Heart left ventricle (tissue), 16 donors: ENCODE measurements at regions not wholly inside any gene's neighbourhood (a gene's known extent, or its start where the extent isn't known, plus 50 kb on each side); places are given as distances from the start of the nearest gene placed in this dataset.

Experiments used
- ATAC-seq, 4 donors: fragments of 200-7000 bp; cut with Tn5 transposase; one replicate each; pipeline ENCODE4 v1.9.1; 2020 to 2022; ENCODE audit warnings: moderate library complexity in 4 of 4, mild to moderate bottlenecking in 3 of 4, moderate number of reproducible peaks in 1 of 4
- DNase-seq, 5 donors: peaks; one replicate each; pipeline ENCODE4 v3.0.0-alpha.2; 2020
- H3K27ac ChIP-seq, 12 donors: fragments of 200-600 bp; sonication (generic) in 4 of 12; one replicate each; pipeline versions ENCODE4 v1.5.0 to v1.8.0; 2016 to 2022; ENCODE audit warnings: mild to moderate bottlenecking in 2 of 12
- H3K27me3 ChIP-seq, 9 donors: fragments of 200-600 bp; sonication (generic) in 2 of 9; one replicate each; pipeline versions ENCODE4 v1.5.1 to v1.8.0; 2016 to 2022; ENCODE audit warnings: mild to moderate bottlenecking in 3 of 9
- H3K36me3 ChIP-seq, 9 donors: fragments of 200-600 bp; sonication (generic) in 2 of 9; one replicate each; pipeline versions ENCODE4 v1.5.0 to v1.8.0; 2018 to 2022; ENCODE audit warnings: mild to moderate bottlenecking in 2 of 9
- H3K4me1 ChIP-seq, 12 donors: fragments of 200-600 bp; sonication (generic) in 4 of 12; one replicate each; pipeline versions ENCODE4 v1.5.0 to v1.8.0; 2016 to 2022; ENCODE audit warnings: mild to moderate bottlenecking in 3 of 12
- H3K4me3 ChIP-seq, 12 donors: fragments of 200-600 bp; sonication (generic) in 4 of 12; one replicate each; pipeline versions ENCODE4 v1.5.0 to v1.8.0; 2017 to 2022; ENCODE audit warnings: mild to moderate bottlenecking in 9 of 12, moderate library complexity in 4 of 12
- H3K9me3 ChIP-seq, 12 donors: fragments of 200-600 bp; sonication (generic) in 4 of 12; one replicate each; pipeline versions ENCODE4 v1.5.0 to v1.8.0; 2016 to 2022; ENCODE audit warnings: mild to moderate bottlenecking in 1 of 12
- POLR2A ChIP-seq, 2 donors: fragments of 450-650 bp; IDR thresholded peaks; one replicate each; pipeline ENCODE4 v1.6.1; 2017; ENCODE audit warnings: antibody characterized with exemption in 2 of 2, mild to moderate bottlenecking in 2 of 2, moderate library complexity in 2 of 2
- WGBS, 4 donors: extraction: QIAGEN DNeasy Blood & Tissue Kit in 2 of 4; methylation state at CpG; one replicate each; pipeline versions ENCODE4 v1.1.5 to v1.1.7; 2013 to 2018; 5-methylcytosine and 5-hydroxymethylcytosine counted together
- intact Hi-C, 10 donors: fragments of 100-400 bp; cut with DNase I; formaldehyde crosslinking; loops; one replicate each; pipeline versions ENCODE4 v1.11.1 to v1.14.2; 2022
- TF ChIP-seq, protein P1 (sequence below), 12 donors: fragments of 200-600 bp; sonication (generic) in 4 of 12; IDR thresholded peaks; one replicate each; pipeline versions ENCODE4 v1.5.0 to v1.8.0; 2018 to 2022; ENCODE audit warnings: antibody characterized with exemption in 12 of 12, mild to moderate bottlenecking in 5 of 12
- donor health status: ischemic (EF 13 %, LVEDD 7.1; RV severe dilation, severe dysfunction).
- donor health status: healthy with polysubstance abuse.
- donor health status: DM: no; HTN: yes; CAD: no.
- donor health status: DM: no; HTN: no; CAD: no.
- donor health status: ischemic (EF 25% LVEDD 6.9; RV normal size, moderate dysfunction).
- donor health status: ischemic (EF 25% LVEDD 5.7; RV mildly dilated, moderate dysfunction).
- donor health status: healthy.
- donor health status: DM: yes; HTN: yes; CAD: no.
- donor health status: ischemic (EF 35%, LVEDD 5.7; RV mildly dilated, moderate dysfunction).
- donor health status: nonischemic (EF 11% LVEDD 7.7; RV severe dilation, severe dysfunction).
- donor health status: DM: yes; HTN: yes; CAD: no.
- donor health status: PGD.
- donor health status: ischemic (EF 29% LVEDD 5.4; RV normal size, mild dysfunction).
- donor health status: nonischemic (EF 23%, LVEDD 6.1; RV moderate dilation, normal function).

- ATAC-seq (no peak), DNase-seq (no peak)
- H3K27me3 ChIP-seq: no peaks in the 10 kb centered on the region
- no peak overlapping the region for H3K4me3 ChIP-seq
- TF ChIP-seq, protein P1, sequence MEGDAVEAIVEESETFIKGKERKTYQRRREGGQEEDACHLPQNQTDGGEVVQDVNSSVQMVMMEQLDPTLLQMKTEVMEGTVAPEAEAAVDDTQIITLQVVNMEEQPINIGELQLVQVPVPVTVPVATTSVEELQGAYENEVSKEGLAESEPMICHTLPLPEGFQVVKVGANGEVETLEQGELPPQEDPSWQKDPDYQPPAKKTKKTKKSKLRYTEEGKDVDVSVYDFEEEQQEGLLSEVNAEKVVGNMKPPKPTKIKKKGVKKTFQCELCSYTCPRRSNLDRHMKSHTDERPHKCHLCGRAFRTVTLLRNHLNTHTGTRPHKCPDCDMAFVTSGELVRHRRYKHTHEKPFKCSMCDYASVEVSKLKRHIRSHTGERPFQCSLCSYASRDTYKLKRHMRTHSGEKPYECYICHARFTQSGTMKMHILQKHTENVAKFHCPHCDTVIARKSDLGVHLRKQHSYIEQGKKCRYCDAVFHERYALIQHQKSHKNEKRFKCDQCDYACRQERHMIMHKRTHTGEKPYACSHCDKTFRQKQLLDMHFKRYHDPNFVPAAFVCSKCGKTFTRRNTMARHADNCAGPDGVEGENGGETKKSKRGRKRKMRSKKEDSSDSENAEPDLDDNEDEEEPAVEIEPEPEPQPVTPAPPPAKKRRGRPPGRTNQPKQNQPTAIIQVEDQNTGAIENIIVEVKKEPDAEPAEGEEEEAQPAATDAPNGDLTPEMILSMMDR (IDR thresholded peaks at IDR 0.05): no peak
- no peak for TF ChIP-seq POLR2A (IDR thresholded peaks at IDR 0.05)
- no peak overlapping the region for H3K27ac ChIP-seq
- peaks cover 0 to 27% (median 15%) of the 10 kb centered on the region in 9 donors for H3K36me3 ChIP-seq
- WGBS, 4 donors: 88 to 93% (median 91%) methylated on average over 4 of the region's 4 CpGs
- intact Hi-C loops: loop anchor here in 3 of 10 donors (10.0 kb wide), 1 partner anchor 151 kb away; no protein-coding TSS in a partner anchor
- no peaks in the 10 kb centered on the region for H3K9me3 ChIP-seq
- peaks cover 0 to 50% (median 26%) of the 10 kb centered on the region in 12 donors for H3K4me1 ChIP-seq
Measured at GRCh38 chr1:232473900-232474299, 156.0 kb downstream of the SIPA1L2 start.

DNA sequence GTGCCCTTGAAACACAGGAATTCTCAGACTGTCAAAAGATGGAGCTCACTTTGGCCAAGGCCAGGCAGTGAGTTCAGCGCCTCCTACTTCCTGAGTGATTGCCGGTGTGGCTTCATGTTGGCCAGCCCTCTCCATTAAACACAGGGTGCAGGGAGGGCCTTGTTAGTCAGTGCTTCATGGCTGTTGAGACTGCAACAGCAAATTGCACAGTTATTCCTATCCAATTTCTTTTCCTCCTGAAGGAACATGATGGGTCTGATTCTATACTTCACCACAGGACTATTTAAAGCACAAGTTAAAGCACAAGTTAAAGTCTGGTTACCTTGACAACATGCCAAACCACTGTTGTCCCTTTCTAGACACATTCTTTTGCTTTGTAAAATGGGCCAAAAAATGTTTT is 156.6 kb downstream of the SIPA1L2 start:
- H3K27me3 ChIP-seq: no peaks in the 10 kb centered on the region
- intact Hi-C loops: loop anchor here in 3 of 10 donors (10.0 kb wide), 1 partner anchor 151 kb away; no protein-coding TSS in a partner anchor
- H3K27ac ChIP-seq: peak overlapping the region in 3 of 12 donors; percentile 10 to 18 (median 17)
- TF ChIP-seq POLR2A (IDR thresholded peaks at IDR 0.05): no peak
- TF ChIP-seq, protein P1 (IDR thresholded peaks at IDR 0.05): no peak
- H3K4me3 ChIP-seq: no peak overlapping the region
- 19 to 50% (median 42%) methylated on average over 2 of the region's 2 CpGs for WGBS, 4 donors
- ATAC-seq (peak in 3 of 4 donors; percentile 53 to 81 (median 79)), DNase-seq (peak in 1 of 5 donors; percentile 29)
- peaks cover 0 to 48% (median 25%) of the 10 kb centered on the region in 12 donors for H3K4me1 ChIP-seq
- peaks cover 0 to 29% (median 21%) of the 10 kb centered on the region in 9 donors for H3K36me3 ChIP-seq
- H3K9me3 ChIP-seq: no peaks in the 10 kb centered on the region

DNA sequence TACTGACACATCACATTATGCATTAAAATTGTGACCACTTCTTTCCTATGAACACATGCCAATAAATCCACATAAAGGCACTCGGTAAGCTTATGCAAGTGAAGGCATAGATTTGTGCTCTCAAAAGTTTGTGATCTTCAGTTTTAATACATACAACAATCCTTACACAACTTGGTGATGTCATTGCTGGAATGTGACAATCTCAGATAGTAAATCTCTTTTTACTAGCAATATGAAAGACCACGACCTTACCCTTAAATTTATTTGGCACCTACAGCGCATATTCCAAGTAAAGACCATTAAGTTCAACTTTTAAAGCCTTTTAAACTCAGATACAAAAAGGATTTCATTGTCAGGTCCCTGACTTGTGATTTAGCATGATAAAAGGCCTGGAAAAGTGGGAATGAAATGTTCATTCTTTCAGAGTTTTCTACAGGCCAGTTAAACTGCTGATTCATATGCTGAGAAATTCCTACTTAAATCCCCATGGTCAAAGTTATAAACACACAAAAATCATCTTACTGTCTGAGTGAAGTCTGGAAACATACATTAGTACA is 157.4 kb downstream of the SIPA1L2 start:
- WGBS, 4 donors: 82 to 89% (median 83%) methylated on average over 3 of the region's 3 CpGs

DNA sequence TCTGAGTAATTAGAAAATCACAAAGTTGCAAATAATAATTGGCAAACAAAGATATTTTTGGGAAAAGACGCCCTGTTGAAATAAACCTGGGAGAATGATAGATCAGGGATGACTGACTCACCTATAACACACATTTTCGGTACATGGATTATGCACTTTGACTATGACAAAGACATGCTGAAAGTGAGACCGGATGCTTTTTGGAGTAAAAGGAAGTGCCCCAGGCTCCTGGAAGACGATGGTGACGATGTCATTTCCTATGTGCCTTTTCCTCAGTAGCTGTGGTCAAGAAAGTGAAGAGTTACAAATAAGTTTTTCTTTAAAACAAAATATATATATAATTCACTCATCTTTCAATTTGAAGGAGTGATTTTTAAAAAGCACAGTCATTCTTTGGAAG is 158.7 kb downstream of the SIPA1L2 start:
- DNase-seq (no peak), ATAC-seq (no peak)
- WGBS, 4 donors: 66 to 73% (median 70%) methylated on average over 5 of the region's 5 CpGs
- intact Hi-C loops: loop anchor here in 3 of 10 donors (10.0 kb wide), 1 partner anchor 154 kb away; no protein-coding TSS in a partner anchor
- Histone ChIP-seq H3K9me3 (no peaks in the 10 kb centered on the region), H3K27me3 (no peaks in the 10 kb centered on the region), H3K27ac (no peak overlapping the region), H3K4me1 (peaks cover 0 to 33% (median 9%) of the 10 kb centered on the region in 12 donors), H3K4me3 (no peak overlapping the region), H3K36me3 (peaks cover 0 to 48% (median 29%) of the 10 kb centered on the region in 9 donors)
- no peak for TF ChIP-seq POLR2A (IDR thresholded peaks at IDR 0.05)
- TF ChIP-seq, protein P1 (IDR thresholded peaks at IDR 0.05): no peak

More for the DNA sequence above, 157.4 kb downstream of the SIPA1L2 start:
- Histone ChIP-seq H3K4me3 (no peak overlapping the region), H3K27ac (peak overlapping the region in 2 of 12 donors; percentile 17 to 18), H3K4me1 (peaks cover 0 to 41% (median 18%) of the 10 kb centered on the region in 12 donors), H3K9me3 (no peaks in the 10 kb centered on the region), H3K27me3 (no peaks in the 10 kb centered on the region), H3K36me3 (peaks cover 0 to 36% (median 23%) of the 10 kb centered on the region in 9 donors)
- ATAC-seq: peak in 1 of 4 donors; percentile 33
- intact Hi-C loops: loop anchor here in 3 of 10 donors (10.0 kb wide), 1 partner anchor 152 kb away; no protein-coding TSS in a partner anchor
- no peak for TF ChIP-seq POLR2A (IDR thresholded peaks at IDR 0.05)
- TF ChIP-seq, protein P1 (IDR thresholded peaks at IDR 0.05): no peak
- DNase-seq: no peak
